Activated naive CD4-positive, alpha-beta T cell treated with anti-CD3 and anti-CD28 coated beads for 36 hours (primary cell): ENCODE measurements at regions not wholly inside any gene's neighbourhood (a gene's known extent, or its start where the extent isn't known, plus 50 kb on each side); places are given as distances from the start of the nearest gene placed in this dataset.
"Not testable (repeated sequence)": the region's sequence is repeated elsewhere in the genome, so short reads cannot be mapped to it uniquely, and the experiment has no call there.

Experiments used
- CTCF ChIA-PET: fragments of 350-600 bp; sonication (Branson Sonifier 250); formaldehyde crosslinking; loops from one replicate; lab custom pipeline; 2021; ENCODE audit warnings: antibody characterized with exemption; lab: Charles Lee
- DNase-seq: peaks from one replicate; pipeline ENCODE4 v3.0.0-alpha.2; 2020
- H3K27ac Mint-ChIP-seq: one replicate; pipeline ENCODE4 v1.8.0; 2021; ENCODE audit warnings: mild to moderate bottlenecking, mixed read lengths
- H3K27me3 Mint-ChIP-seq: one replicate; pipeline ENCODE4 v1.8.0; 2021; ENCODE audit warnings: low read depth, mixed read lengths
- H3K36me3 Mint-ChIP-seq: one replicate; pipeline ENCODE4 v1.8.0; 2021; ENCODE audit warnings: low read depth, mixed read lengths
- H3K4me1 Mint-ChIP-seq: one replicate; pipeline ENCODE4 v1.8.0; 2021; ENCODE audit warnings: low read depth, mixed read lengths
- H3K4me3 Mint-ChIP-seq: one replicate; pipeline ENCODE4 v1.8.0; 2021; ENCODE audit warnings: mild to moderate bottlenecking, moderate library complexity, mixed read lengths
- H3K9me3 Mint-ChIP-seq: one replicate; pipeline ENCODE4 v1.8.0; 2021; ENCODE audit warnings: mixed read lengths
- intact Hi-C: fragments of 100-400 bp; cut with micrococcal nuclease; formaldehyde crosslinking; loops from one replicate; pipeline ENCODE4 v1.15.1; 2023

- H3K4me1 Mint-ChIP-seq: no peaks in the 10 kb centered on the region
- H3K36me3 Mint-ChIP-seq: no peaks in the 10 kb centered on the region
- no peak overlapping the region for H3K4me3 Mint-ChIP-seq
- no peak for DNase-seq
- intact Hi-C loops: no loop called here
- CTCF ChIA-PET: no interaction called here
- no peak overlapping the region for H3K27ac Mint-ChIP-seq
- no peaks in the 10 kb centered on the region for H3K9me3 Mint-ChIP-seq
- no peaks in the 10 kb centered on the region for H3K27me3 Mint-ChIP-seq
These were observed 111.8 kb downstream of the ACTL7B start for GRCh38 chr9:108743901-108744371.

- DNase-seq: no peak
- Mint-ChIP-seq H3K36me3 (no peaks in the 10 kb centered on the region), H3K27ac (no peak overlapping the region), H3K9me3 (no peaks in the 10 kb centered on the region), H3K27me3 (no peaks in the 10 kb centered on the region), H3K4me3 (no peak overlapping the region), H3K4me1 (no peaks in the 10 kb centered on the region)
- CTCF ChIA-PET: no interaction called here
- intact Hi-C loops: no loop called here
These were observed 112.4 kb downstream of the ACTL7B start for GRCh38 chr9:108743416-108743815.

DNA sequence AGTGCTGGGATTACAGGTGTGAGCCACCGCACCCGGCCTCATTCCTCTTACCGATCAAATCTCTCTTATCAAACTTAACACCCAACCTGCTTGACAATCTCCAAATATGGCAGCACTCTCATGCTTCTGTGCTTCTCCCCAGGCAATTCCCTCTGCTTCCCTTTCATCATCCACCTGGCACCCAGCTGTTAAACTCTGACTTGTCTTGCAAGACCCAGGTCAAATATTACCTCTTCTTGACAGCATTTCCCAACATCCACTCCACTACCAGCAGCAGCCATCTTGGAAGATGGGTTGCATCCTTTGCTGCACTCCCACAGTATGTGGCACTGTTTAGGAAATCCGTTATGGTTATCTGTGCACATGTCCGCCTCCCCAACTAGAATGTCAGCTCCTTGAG, 113.6 kb downstream of the ACTL7B start:
- H3K4me3 Mint-ChIP-seq: no peak overlapping the region
- intact Hi-C loops: no loop called here
- CTCF ChIA-PET: no interaction called here

GRCh38 chr9:108731292-108731691, 124.5 kb downstream of the ACTL7B start:
- H3K27me3 Mint-ChIP-seq, CTCF ChIA-PET, H3K4me3 Mint-ChIP-seq, H3K36me3 Mint-ChIP-seq, DNase-seq, intact Hi-C loops, H3K4me1 Mint-ChIP-seq, H3K27ac Mint-ChIP-seq: not testable (repeated sequence)
- H3K9me3 Mint-ChIP-seq: peaks cover 17% of the 10 kb centered on the region

More for the DNA sequence above, 113.6 kb downstream of the ACTL7B start:
- no peak overlapping the region for H3K27ac Mint-ChIP-seq
- H3K9me3 Mint-ChIP-seq: no peaks in the 10 kb centered on the region
- no peak for DNase-seq
- no peaks in the 10 kb centered on the region for H3K4me1 Mint-ChIP-seq
- H3K36me3 Mint-ChIP-seq: no peaks in the 10 kb centered on the region
- H3K27me3 Mint-ChIP-seq: no peaks in the 10 kb centered on the region

- no peaks in the 10 kb centered on the region for H3K27me3 Mint-ChIP-seq
- no peak overlapping the region for H3K27ac Mint-ChIP-seq
- peaks cover 10% of the 10 kb centered on the region for H3K9me3 Mint-ChIP-seq
- no peaks in the 10 kb centered on the region for H3K4me1 Mint-ChIP-seq
- H3K36me3 Mint-ChIP-seq: no peaks in the 10 kb centered on the region
- CTCF ChIA-PET: no interaction called here
- no peak for DNase-seq
- intact Hi-C loops: no loop called here
- H3K4me3 Mint-ChIP-seq: no peak overlapping the region
These were observed 128.1 kb downstream of the ACTL7B start for GRCh38 chr9:108727580-108728111.

DNA sequence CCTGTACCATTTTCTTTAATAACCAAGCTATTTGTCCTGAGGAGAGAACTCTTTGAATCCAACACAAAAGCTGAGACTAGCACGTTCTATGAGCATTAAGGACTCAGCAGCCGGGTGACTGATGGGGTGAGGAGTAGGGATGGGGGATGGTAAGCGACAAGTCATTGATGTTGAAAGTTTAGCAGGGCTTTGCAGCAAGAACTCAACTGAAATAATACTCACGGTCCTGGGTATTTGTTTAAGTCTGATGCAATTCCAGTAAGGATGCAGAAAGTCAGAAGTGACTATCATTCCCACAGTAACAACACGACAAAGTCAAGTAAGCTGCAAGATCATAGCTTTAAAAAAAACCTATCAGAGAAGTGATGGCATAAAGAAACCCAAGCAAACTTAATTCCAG, 131.1 kb downstream of the ACTL7B start:
- DNase-seq: no peak
- Mint-ChIP-seq H3K36me3 (no peaks in the 10 kb centered on the region), H3K9me3 (no peaks in the 10 kb centered on the region), H3K4me3 (no peak overlapping the region), H3K27ac (no peak overlapping the region), H3K27me3 (no peaks in the 10 kb centered on the region), H3K4me1 (no peaks in the 10 kb centered on the region)
- CTCF ChIA-PET: no interaction called here
- intact Hi-C loops: no loop called here

- H3K27ac Mint-ChIP-seq: no peak overlapping the region
- H3K4me1 Mint-ChIP-seq: no peaks in the 10 kb centered on the region
- DNase-seq: no peak
- no peak overlapping the region for H3K4me3 Mint-ChIP-seq
- intact Hi-C loops: no loop called here
- H3K36me3 Mint-ChIP-seq: no peaks in the 10 kb centered on the region
- H3K9me3 Mint-ChIP-seq: no peaks in the 10 kb centered on the region
- no peaks in the 10 kb centered on the region for H3K27me3 Mint-ChIP-seq
- CTCF ChIA-PET: no interaction called here
These were observed 131.7 kb downstream of the ACTL7B start for GRCh38 chr9:108724122-108724521.

- no peak overlapping the region for H3K4me3 Mint-ChIP-seq
- no peaks in the 10 kb centered on the region for H3K4me1 Mint-ChIP-seq
- intact Hi-C loops: no loop called here
- no peak overlapping the region for H3K27ac Mint-ChIP-seq
- H3K9me3 Mint-ChIP-seq: peaks cover 4% of the 10 kb centered on the region
- no peak for DNase-seq
- H3K27me3 Mint-ChIP-seq: no peaks in the 10 kb centered on the region
- H3K36me3 Mint-ChIP-seq: no peaks in the 10 kb centered on the region
- CTCF ChIA-PET: no interaction called here
These were observed 133.4 kb downstream of the ACTL7B start for GRCh38 chr9:108722396-108722795.

GRCh38 chr9:108720191-108720642, 135.6 kb downstream of the ACTL7B start:
- CTCF ChIA-PET: interaction anchor here (0.7 kb wide), 1 partner anchor 42 kb away, joined by 3 read pairs; no protein-coding TSS in a partner anchor
- Mint-ChIP-seq H3K36me3 (peaks cover 1% of the 10 kb centered on the region), H3K27ac (no peak overlapping the region), H3K4me3 (no peak overlapping the region), H3K4me1 (no peaks in the 10 kb centered on the region), H3K27me3 (no peaks in the 10 kb centered on the region), H3K9me3 (peaks cover 16% of the 10 kb centered on the region)
- intact Hi-C loops: no loop called here
- no peak for DNase-seq

- intact Hi-C loops: no loop called here
- H3K27me3 Mint-ChIP-seq: peaks cover 1% of the 10 kb centered on the region
- H3K9me3 Mint-ChIP-seq: peaks cover 6% of the 10 kb centered on the region
- no peak for DNase-seq
- H3K27ac Mint-ChIP-seq: no peak overlapping the region
- CTCF ChIA-PET: interaction anchor here (1.1 kb wide), 1 partner anchor 52 kb away, joined by 3 read pairs; no protein-coding TSS in a partner anchor
- H3K36me3 Mint-ChIP-seq: peaks cover 3% of the 10 kb centered on the region
- H3K4me3 Mint-ChIP-seq: no peak overlapping the region
- H3K4me1 Mint-ChIP-seq: no peaks in the 10 kb centered on the region
These were observed 145.4 kb downstream of the ACTL7B start for GRCh38 chr9:108710424-108710823.

- no peak overlapping the region for H3K4me3 Mint-ChIP-seq
- intact Hi-C loops: no loop called here
These were observed 145.8 kb downstream of the ACTL7B start for GRCh38 chr9:108709997-108710396.

DNA sequence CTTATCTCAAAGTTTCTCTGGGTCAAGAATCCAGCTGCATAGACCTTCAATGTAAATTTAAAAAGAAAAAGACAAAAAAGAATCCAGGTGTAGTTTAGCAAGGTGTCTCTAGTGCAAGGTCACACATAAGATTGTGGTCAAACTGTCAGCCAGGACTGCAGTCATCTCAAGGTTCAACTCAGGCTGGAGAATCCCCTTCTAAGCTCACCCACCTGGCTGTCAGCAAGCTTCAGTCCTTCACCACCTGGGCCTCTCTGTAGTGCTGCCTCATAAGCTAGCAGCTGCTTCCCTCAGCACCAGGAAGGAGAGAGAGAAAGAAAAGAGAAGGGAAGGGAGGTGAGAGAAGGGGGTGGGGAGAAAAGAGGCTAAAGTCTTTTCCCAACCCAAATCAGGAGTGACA, 146.7 kb downstream of the ACTL7B start:
- DNase-seq: no peak
- H3K36me3 Mint-ChIP-seq: peaks cover 3% of the 10 kb centered on the region
- CTCF ChIA-PET: interaction anchor here (1.1 kb wide), 1 partner anchor 53 kb away, joined by 3 read pairs; no protein-coding TSS in a partner anchor
- H3K4me3 Mint-ChIP-seq: no peak overlapping the region
- H3K27ac Mint-ChIP-seq: no peak overlapping the region
- peaks cover 1% of the 10 kb centered on the region for H3K9me3 Mint-ChIP-seq
- no peaks in the 10 kb centered on the region for H3K4me1 Mint-ChIP-seq
- intact Hi-C loops: no loop called here
- H3K27me3 Mint-ChIP-seq: peaks cover 1% of the 10 kb centered on the region

More at GRCh38 chr9:108709997-108710396, 145.8 kb downstream of the ACTL7B start:
- DNase-seq: no peak
- H3K4me1 Mint-ChIP-seq: no peaks in the 10 kb centered on the region
- peaks cover 1% of the 10 kb centered on the region for H3K27me3 Mint-ChIP-seq
- CTCF ChIA-PET: interaction anchor here (1.1 kb wide), 1 partner anchor 52 kb away, joined by 3 read pairs; no protein-coding TSS in a partner anchor
- peaks cover 3% of the 10 kb centered on the region for H3K36me3 Mint-ChIP-seq
- peaks cover 5% of the 10 kb centered on the region for H3K9me3 Mint-ChIP-seq
- H3K27ac Mint-ChIP-seq: no peak overlapping the region

DNA sequence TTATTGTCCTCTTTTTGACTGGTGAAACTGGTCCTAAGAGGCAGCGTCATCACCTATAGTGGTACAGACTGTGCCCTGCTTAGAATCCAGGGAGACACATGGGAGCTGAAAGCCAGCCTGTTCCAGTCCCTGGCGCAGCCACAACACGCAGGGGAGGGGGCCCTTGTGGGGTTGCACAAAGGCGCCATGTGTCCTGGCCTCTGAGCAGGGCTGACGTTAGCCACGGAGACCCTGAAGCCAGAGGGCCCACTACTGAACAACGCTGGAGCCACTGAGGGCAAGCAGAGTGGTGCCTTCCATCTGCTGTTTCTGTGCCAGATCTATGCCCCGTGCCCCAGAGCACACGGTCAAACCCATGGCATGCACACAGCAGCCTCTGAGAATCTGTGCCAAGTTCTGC, 147.3 kb downstream of the ACTL7B start:
- DNase-seq: no peak
- CTCF ChIA-PET: no interaction called here

More for the DNA sequence above, 147.3 kb downstream of the ACTL7B start:
- no peaks in the 10 kb centered on the region for H3K4me1 Mint-ChIP-seq
- H3K4me3 Mint-ChIP-seq: no peak overlapping the region
- peaks cover 1% of the 10 kb centered on the region for H3K27me3 Mint-ChIP-seq
- peaks cover 1% of the 10 kb centered on the region for H3K9me3 Mint-ChIP-seq
- H3K36me3 Mint-ChIP-seq: peaks cover 3% of the 10 kb centered on the region
- no peak overlapping the region for H3K27ac Mint-ChIP-seq
- intact Hi-C loops: no loop called here
